GM21390 (cell line): ENCODE measurements at regions not wholly inside any gene's neighbourhood (a gene's known extent, or its start where the extent isn't known, plus 50 kb on each side); places are given as distances from the start of the nearest gene placed in this dataset.
A peak's percentile ranks its signal among the peaks of the same experiment; 100 is the strongest.
"Not testable (repeated sequence)": the region's sequence is repeated elsewhere in the genome, so short reads cannot be mapped to it uniquely, and the experiment has no call there.

ENCODE experiments used
- ATAC-seq: cut with Tn5 transposase; IDR thresholded peaks from one replicate; pipeline ENCODE4 v1.9.1; 2021; ENCODE audit not compliant: unreplicated experiment

GRCh38 chr3:55161231-55161630, 233.4 kb upstream of the LRTM1 start:
- ATAC-seq, result no peak

GRCh38 chr3:55160241-55160983, 232.6 kb upstream of the LRTM1 start:
- peak; percentile 88 for ATAC-seq

GRCh38 chr3:55159711-55160110, 231.9 kb upstream of the LRTM1 start:
- ATAC-seq, result no peak

- ATAC-seq, result no peak
These were observed 231.2 kb upstream of the LRTM1 start for GRCh38 chr3:55159016-55159415.

GRCh38 chr3:55158345-55158744, 230.5 kb upstream of the LRTM1 start:
- ATAC-seq, result no peak

- no peak for ATAC-seq
These were observed 229.9 kb upstream of the LRTM1 start for GRCh38 chr3:55157731-55158130.

GRCh38 chr3:55156851-55157650, 229.2 kb upstream of the LRTM1 start:
- no peak for ATAC-seq

- no peak for ATAC-seq
These were observed 220.2 kb upstream of the LRTM1 start for GRCh38 chr3:55147856-55148720.

- ATAC-seq, result no peak
These were observed 219.5 kb upstream of the LRTM1 start for GRCh38 chr3:55147406-55147805.

- ATAC-seq, result no peak
These were observed 218.4 kb upstream of the LRTM1 start for GRCh38 chr3:55146216-55146615.

- no peak for ATAC-seq
These were observed 216.3 kb upstream of the LRTM1 start for GRCh38 chr3:55144015-55144673.

GRCh38 chr3:55143336-55143735, 215.5 kb upstream of the LRTM1 start:
- ATAC-seq, result no peak

GRCh38 chr3:55136291-55136690, 208.4 kb upstream of the LRTM1 start:
- not testable (repeated sequence) for ATAC-seq

- no peak for ATAC-seq
These were observed 200.5 kb upstream of the LRTM1 start for GRCh38 chr3:55128225-55128823.

- no peak for ATAC-seq
These were observed 199.7 kb upstream of the LRTM1 start for GRCh38 chr3:55127565-55127964.

- ATAC-seq, result no peak
These were observed 196.5 kb upstream of the LRTM1 start for GRCh38 chr3:55124371-55124770.
